ENCODE measurements at regions not wholly inside any gene's neighbourhood (a gene's known extent, or its start where the extent isn't known, plus 50 kb on each side); places are given as distances from the start of the nearest gene placed in this dataset.

DNA sequence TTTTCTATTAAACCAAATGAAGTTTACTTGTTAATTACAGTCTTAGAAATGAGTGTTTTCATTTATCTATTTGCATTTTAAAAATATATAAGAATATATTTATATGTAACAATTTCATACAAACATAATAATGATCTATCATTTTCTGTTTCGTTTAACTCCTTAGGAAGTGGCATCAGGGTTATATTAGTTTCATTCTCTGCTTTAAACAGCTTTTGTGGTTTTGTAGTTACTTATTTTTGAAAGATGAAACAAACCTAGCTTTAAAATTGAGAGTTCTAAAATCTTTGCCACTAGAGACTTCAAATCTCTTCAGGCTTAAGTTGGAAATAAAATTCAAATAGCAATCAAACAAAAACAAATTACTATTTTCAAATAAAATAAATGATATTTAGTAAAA, 2110.6 kb downstream of the MRPL39 start:
- H3K9me1 ChIP-seq (replicated peaks; ENCODE audit: control insufficient read depth, extremely low read depth, insufficient read depth, low read length) = no peaks in the 10 kb centered on the region
- DNase-seq (ENCODE audit: low read depth, low spot score) (no peak), FAIRE-seq (no peak)
- H3K4me1 ChIP-seq (ENCODE audit: control insufficient read depth, extremely low read depth, insufficient read depth, low read length) = no peaks in the 10 kb centered on the region
- BruUV-seq (replicated peaks) = no TSS peak
- H3K9me3 ChIP-seq (replicated peaks; ENCODE audit: control insufficient read depth, insufficient read depth, low read length) = no peaks in the 10 kb centered on the region
- H3K4me3 ChIP-seq (replicated peaks in 1 of 3; ENCODE audit: insufficient read depth in 1 of 3, low read depth in 1 of 3, low read length in 3 of 3) = no peak overlapping the region
- dilution Hi-C loops (cut with MboI; ENCODE audit: extremely low pct_ligation_motif_present, low sequenced_read_pairs) = no loop called here
- no peak overlapping the region for H2AFZ ChIP-seq (ENCODE audit: low read depth, low read length)
- intact Hi-C loops (cut with micrococcal nuclease) = no loop called here
- TF ChIP-seq GATA2 (IDR thresholded peaks at IDR 0.05; ENCODE audit: insufficient read depth, insufficient read length, low read depth, low read length) (no peak), POLR2AphosphoS5 (IDR thresholded peaks at IDR 0.05; ENCODE audit: insufficient read depth, low read depth, low read length) (no peak), MYC (IDR thresholded peaks at IDR 0.05; ENCODE audit: low read depth, low read length) (no peak), FOS (IDR thresholded peaks at IDR 0.05; ENCODE audit: borderline replicate concordance, insufficient read depth, low read length) (no peak), EZH2 (IDR thresholded peaks at IDR 0.05; ENCODE audit: borderline replicate concordance, low read depth, low read length, severe bottlenecking) (no peak), POLR2A (IDR thresholded peaks at IDR 0.05; ENCODE audit: low read depth, low read length) (no peak), JUN (IDR thresholded peaks at IDR 0.05; ENCODE audit: borderline replicate concordance, insufficient read depth, insufficient read length, low read depth) (no peak)
- TF ChIP-seq, protein P1, sequence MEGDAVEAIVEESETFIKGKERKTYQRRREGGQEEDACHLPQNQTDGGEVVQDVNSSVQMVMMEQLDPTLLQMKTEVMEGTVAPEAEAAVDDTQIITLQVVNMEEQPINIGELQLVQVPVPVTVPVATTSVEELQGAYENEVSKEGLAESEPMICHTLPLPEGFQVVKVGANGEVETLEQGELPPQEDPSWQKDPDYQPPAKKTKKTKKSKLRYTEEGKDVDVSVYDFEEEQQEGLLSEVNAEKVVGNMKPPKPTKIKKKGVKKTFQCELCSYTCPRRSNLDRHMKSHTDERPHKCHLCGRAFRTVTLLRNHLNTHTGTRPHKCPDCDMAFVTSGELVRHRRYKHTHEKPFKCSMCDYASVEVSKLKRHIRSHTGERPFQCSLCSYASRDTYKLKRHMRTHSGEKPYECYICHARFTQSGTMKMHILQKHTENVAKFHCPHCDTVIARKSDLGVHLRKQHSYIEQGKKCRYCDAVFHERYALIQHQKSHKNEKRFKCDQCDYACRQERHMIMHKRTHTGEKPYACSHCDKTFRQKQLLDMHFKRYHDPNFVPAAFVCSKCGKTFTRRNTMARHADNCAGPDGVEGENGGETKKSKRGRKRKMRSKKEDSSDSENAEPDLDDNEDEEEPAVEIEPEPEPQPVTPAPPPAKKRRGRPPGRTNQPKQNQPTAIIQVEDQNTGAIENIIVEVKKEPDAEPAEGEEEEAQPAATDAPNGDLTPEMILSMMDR (IDR thresholded peaks at IDR 0.05; ENCODE audit: extremely low read depth in 1 of 2, insufficient read depth in 1 of 2, low read depth in 1 of 2, low read length in 2 of 2) = no peak
- TF ChIP-seq, protein P2, sequence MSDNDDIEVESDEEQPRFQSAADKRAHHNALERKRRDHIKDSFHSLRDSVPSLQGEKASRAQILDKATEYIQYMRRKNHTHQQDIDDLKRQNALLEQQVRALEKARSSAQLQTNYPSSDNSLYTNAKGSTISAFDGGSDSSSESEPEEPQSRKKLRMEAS (IDR thresholded peaks at IDR 0.05; ENCODE audit: insufficient read depth, insufficient read length) = no peak
- H4K20me1 ChIP-seq (replicated peaks; ENCODE audit: control insufficient read depth, extremely low read depth, insufficient read depth, low read length) = no peaks in the 10 kb centered on the region
- no peak overlapping the region for H3K4me2 ChIP-seq (ENCODE audit: insufficient read depth, low read length)
- H3K79me2 ChIP-seq (ENCODE audit: control insufficient read depth, insufficient read depth, low read length) = no peaks in the 10 kb centered on the region
- no peak overlapping the region for H3K9ac ChIP-seq (replicated peaks; ENCODE audit: extremely low read depth, insufficient read depth, low read length)
- H3K36me3 ChIP-seq (ENCODE audit: control insufficient read depth in 2 of 2, extremely low read depth in 1 of 2, insufficient read depth in 2 of 2, low read length in 2 of 2) = no peaks in the 10 kb centered on the region
- no peaks in the 10 kb centered on the region for H3K27me3 ChIP-seq (ENCODE audit: control insufficient read depth in 2 of 2, insufficient read depth in 2 of 2, low read length in 2 of 2)
- ChIA-PET POLR2A (no interaction called here), CTCF (interaction anchor here (0.6 kb wide), 1 partner anchor 77 kb away, joined by 3 read pairs; no protein-coding TSS in a partner anchor)
- H3K27ac ChIP-seq (ENCODE audit: insufficient read depth, low read depth, low read length) = no peak overlapping the region

Data from endothelial cell of umbilical vein (primary cell).